OCI-LY1 (cell line): ENCODE measurements at regions not wholly inside any gene's neighbourhood (a gene's known extent, or its start where the extent isn't known, plus 50 kb on each side); places are given as distances from the start of the nearest gene placed in this dataset.

Source experiments
- CTCF ChIP-seq: fragments of 200-600 bp; sonication (generic), shearing (Covaris generic); IDR thresholded peaks from 2 replicates; pipeline ENCODE4 v1.5.1; 2017; ENCODE audit warnings: mild to moderate bottlenecking, antibody characterized with exemption, low read length, moderate library complexity, mixed read lengths
- EZH2 ChIP-seq: fragments of 200-600 bp; sonication (generic), shearing (Covaris generic); IDR thresholded peaks from 2 replicates; pipeline ENCODE4 v1.8.0; 2017; ENCODE audit warnings: borderline replicate concordance, mixed run types, mild to moderate bottlenecking, antibody characterized with exemption, low read length, moderate library complexity, mixed read lengths

GRCh38 chr22:48900626-48901025, 927.0 kb downstream of the BRD1 start:
- TF ChIP-seq CTCF = no peak
- TF ChIP-seq EZH2 = no peak
